Endodermal cell (in vitro differentiated cells): ENCODE measurements at regions not wholly inside any gene's neighbourhood (a gene's known extent, or its start where the extent isn't known, plus 50 kb on each side); places are given as distances from the start of the nearest gene placed in this dataset.

Experiments
- DNase-seq: peaks from one replicate; pipeline ENCODE4 v3.0.0-alpha.2; 2017
- H3K27ac ChIP-seq: 2 replicates; pipeline ENCODE4 v1.5.1; 2013; ENCODE audit warnings: mild to moderate bottlenecking, low read depth, low read length, moderate library complexity
- H3K27me3 ChIP-seq: 2 replicates; pipeline ENCODE4 v1.6.1; 2013; ENCODE audit warnings: mild to moderate bottlenecking, low read length, moderate library complexity; ENCODE audit not compliant: insufficient read depth, control insufficient read depth, poor library complexity, severe bottlenecking
- H3K36me3 ChIP-seq: 2 replicates; pipeline ENCODE4 v1.7.0; 2013; ENCODE audit warnings: mild to moderate bottlenecking, low read length, moderate library complexity; ENCODE audit not compliant: control insufficient read depth, insufficient read depth
- H3K4me1 ChIP-seq: one replicate; pipeline ENCODE4 v1.7.0; 2013; ENCODE audit warnings: low read length; ENCODE audit not compliant: control insufficient read depth, insufficient read depth
- H3K4me3 ChIP-seq: 2 replicates; pipeline ENCODE4 v1.5.1; 2013; ENCODE audit warnings: mild to moderate bottlenecking, low read length, moderate library complexity
- H3K9ac ChIP-seq: 2 replicates; pipeline ENCODE4 v1.6.1; 2013; ENCODE audit warnings: mild to moderate bottlenecking, low read length, moderate library complexity; ENCODE audit not compliant: poor library complexity, severe bottlenecking; ENCODE audit errors: extremely low read depth
- H3K9me3 ChIP-seq: 2 replicates; pipeline ENCODE4 v1.6.1; 2013; ENCODE audit warnings: mild to moderate bottlenecking, low read length, moderate library complexity; ENCODE audit not compliant: control insufficient read depth
- H3K27ac Mint-ChIP-seq: 2 replicates; pipeline ENCODE4 v1.8.0; 2020; ENCODE audit warnings: mixed read lengths
- H3K27me3 Mint-ChIP-seq: 2 replicates; pipeline ENCODE4 v1.8.0; 2021; ENCODE audit warnings: mild to moderate bottlenecking, mixed read lengths; ENCODE audit not compliant: insufficient read depth
- H3K36me3 Mint-ChIP-seq: 2 replicates; pipeline ENCODE4 v1.8.0; 2020; ENCODE audit warnings: low read depth, mixed read lengths
- H3K4me1 Mint-ChIP-seq: 2 replicates; pipeline ENCODE4 v1.8.0; 2020; ENCODE audit warnings: mixed read lengths
- H3K4me3 Mint-ChIP-seq: 2 replicates; pipeline ENCODE4 v1.8.0; 2020; ENCODE audit warnings: mild to moderate bottlenecking, moderate library complexity, mixed read lengths
- H3K9me3 Mint-ChIP-seq: 2 replicates; pipeline ENCODE4 v1.8.0; 2020; ENCODE audit warnings: mild to moderate bottlenecking, mixed read lengths
- CTCF ChIP-seq: fragments of 200-600 bp; sonication (generic); conservative IDR thresholded peaks from 2 replicates; pipeline ENCODE4 v1.5.0; 2021; ENCODE audit warnings: antibody characterized with exemption, mild to moderate bottlenecking
- WGBS, 2 experiments: methylation state at CpG; one replicate each; pipeline versions ENCODE4 v1.1.5 to v1.1.7; 2013; ENCODE audit warnings: missing lambda C conversion rate in 2 of 2, mixed read lengths in 1 of 2; ENCODE audit not compliant: insufficient coverage in 1 of 2, insufficient read length in 1 of 2; 5-methylcytosine and 5-hydroxymethylcytosine counted together

- H3K9me3 ChIP-seq: peaks cover 26% of the 10 kb centered on the region
- Mint-ChIP-seq H3K36me3 (peaks cover 1% of the 10 kb centered on the region), H3K27ac (no peak overlapping the region), H3K27me3 (no peaks in the 10 kb centered on the region), H3K9me3 (peaks cover 22% of the 10 kb centered on the region), H3K4me3 (no peak overlapping the region), H3K4me1 (peaks cover 22% of the 10 kb centered on the region)
- peaks cover 5% of the 10 kb centered on the region for H3K4me1 ChIP-seq
- no peaks in the 10 kb centered on the region for H3K27me3 ChIP-seq
- H3K4me3 ChIP-seq: no peak overlapping the region
- WGBS, 2 experiments: 89% methylated on average over 8 of the region's 8 CpGs; no CpG with 5 or more reads in 1 of the 2 experiments
- H3K9ac ChIP-seq: no peak overlapping the region
- H3K36me3 ChIP-seq: no peaks in the 10 kb centered on the region
- no peak for TF ChIP-seq CTCF
- H3K27ac ChIP-seq: no peak overlapping the region
- no peak for DNase-seq
These were observed 249.9 kb downstream of the DAD1 start for GRCh38 chr14:22338917-22339715.

GRCh38 chr14:22338381-22338780 lies 250.6 kb downstream of the DAD1 start:
- H3K36me3 Mint-ChIP-seq: peaks cover 1% of the 10 kb centered on the region
- DNase-seq: no peak
- H3K27me3 Mint-ChIP-seq: no peaks in the 10 kb centered on the region
- TF ChIP-seq CTCF: no peak
- Histone ChIP-seq H3K9me3 (peaks cover 19% of the 10 kb centered on the region), H3K4me1 (peaks cover 5% of the 10 kb centered on the region), H3K9ac (no peak overlapping the region), H3K36me3 (no peaks in the 10 kb centered on the region), H3K27me3 (no peaks in the 10 kb centered on the region), H3K27ac (no peak overlapping the region), H3K4me3 (no peak overlapping the region)
- no peak overlapping the region for H3K4me3 Mint-ChIP-seq
- H3K4me1 Mint-ChIP-seq: peaks cover 30% of the 10 kb centered on the region
- H3K27ac Mint-ChIP-seq: no peak overlapping the region
- H3K9me3 Mint-ChIP-seq: peaks cover 15% of the 10 kb centered on the region
- WGBS, 2 experiments: 93 to 95% methylated on average over 2 to 5 of the region's 5 CpGs

- DNase-seq: no peak
- no peak overlapping the region for H3K27ac ChIP-seq
- peaks cover 15% of the 10 kb centered on the region for H3K9me3 ChIP-seq
- H3K27me3 ChIP-seq: no peaks in the 10 kb centered on the region
- peaks cover 5% of the 10 kb centered on the region for H3K4me1 ChIP-seq
- Mint-ChIP-seq H3K4me3 (no peak overlapping the region), H3K4me1 (peaks cover 34% of the 10 kb centered on the region), H3K36me3 (peaks cover 1% of the 10 kb centered on the region), H3K27ac (no peak overlapping the region), H3K27me3 (no peaks in the 10 kb centered on the region), H3K9me3 (peaks cover 10% of the 10 kb centered on the region)
- H3K4me3 ChIP-seq: no peak overlapping the region
- no peaks in the 10 kb centered on the region for H3K36me3 ChIP-seq
- WGBS, 2 experiments: 92 to 96% methylated on average over 3 of the region's 3 CpGs
- no peak for TF ChIP-seq CTCF
- no peak overlapping the region for H3K9ac ChIP-seq
These were observed 251.1 kb downstream of the DAD1 start for GRCh38 chr14:22337938-22338337.
